ENCODE measurements at regions not wholly inside any gene's neighbourhood (a gene's known extent, or its start where the extent isn't known, plus 50 kb on each side); places are given as distances from the start of the nearest gene placed in this dataset.

DNA sequence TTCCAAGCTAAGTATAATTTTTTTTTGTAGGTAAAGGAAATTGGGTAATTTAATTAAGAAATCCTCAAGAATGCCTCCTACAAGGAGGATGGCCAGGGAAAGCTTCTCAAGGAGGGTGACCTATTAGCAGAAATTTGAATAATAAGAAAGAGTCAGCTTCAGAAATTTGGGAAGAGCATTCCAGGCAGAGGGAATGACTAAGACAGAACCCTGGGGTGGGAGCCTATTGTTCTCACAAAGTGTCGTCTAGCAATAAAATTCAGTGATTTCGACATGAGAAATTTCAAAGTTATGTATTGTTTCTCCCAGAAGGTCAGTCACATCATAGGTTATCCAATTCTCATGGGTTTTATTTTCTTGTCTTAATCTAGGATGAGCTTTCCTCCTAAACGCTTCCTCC lies 1168.4 kb downstream of the AACS start:
- TF ChIP-seq, protein P1, sequence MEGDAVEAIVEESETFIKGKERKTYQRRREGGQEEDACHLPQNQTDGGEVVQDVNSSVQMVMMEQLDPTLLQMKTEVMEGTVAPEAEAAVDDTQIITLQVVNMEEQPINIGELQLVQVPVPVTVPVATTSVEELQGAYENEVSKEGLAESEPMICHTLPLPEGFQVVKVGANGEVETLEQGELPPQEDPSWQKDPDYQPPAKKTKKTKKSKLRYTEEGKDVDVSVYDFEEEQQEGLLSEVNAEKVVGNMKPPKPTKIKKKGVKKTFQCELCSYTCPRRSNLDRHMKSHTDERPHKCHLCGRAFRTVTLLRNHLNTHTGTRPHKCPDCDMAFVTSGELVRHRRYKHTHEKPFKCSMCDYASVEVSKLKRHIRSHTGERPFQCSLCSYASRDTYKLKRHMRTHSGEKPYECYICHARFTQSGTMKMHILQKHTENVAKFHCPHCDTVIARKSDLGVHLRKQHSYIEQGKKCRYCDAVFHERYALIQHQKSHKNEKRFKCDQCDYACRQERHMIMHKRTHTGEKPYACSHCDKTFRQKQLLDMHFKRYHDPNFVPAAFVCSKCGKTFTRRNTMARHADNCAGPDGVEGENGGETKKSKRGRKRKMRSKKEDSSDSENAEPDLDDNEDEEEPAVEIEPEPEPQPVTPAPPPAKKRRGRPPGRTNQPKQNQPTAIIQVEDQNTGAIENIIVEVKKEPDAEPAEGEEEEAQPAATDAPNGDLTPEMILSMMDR (IDR thresholded peaks at IDR 0.05; ENCODE audit: insufficient read depth, low read length): no peak
- TF ChIP-seq, protein P2, sequence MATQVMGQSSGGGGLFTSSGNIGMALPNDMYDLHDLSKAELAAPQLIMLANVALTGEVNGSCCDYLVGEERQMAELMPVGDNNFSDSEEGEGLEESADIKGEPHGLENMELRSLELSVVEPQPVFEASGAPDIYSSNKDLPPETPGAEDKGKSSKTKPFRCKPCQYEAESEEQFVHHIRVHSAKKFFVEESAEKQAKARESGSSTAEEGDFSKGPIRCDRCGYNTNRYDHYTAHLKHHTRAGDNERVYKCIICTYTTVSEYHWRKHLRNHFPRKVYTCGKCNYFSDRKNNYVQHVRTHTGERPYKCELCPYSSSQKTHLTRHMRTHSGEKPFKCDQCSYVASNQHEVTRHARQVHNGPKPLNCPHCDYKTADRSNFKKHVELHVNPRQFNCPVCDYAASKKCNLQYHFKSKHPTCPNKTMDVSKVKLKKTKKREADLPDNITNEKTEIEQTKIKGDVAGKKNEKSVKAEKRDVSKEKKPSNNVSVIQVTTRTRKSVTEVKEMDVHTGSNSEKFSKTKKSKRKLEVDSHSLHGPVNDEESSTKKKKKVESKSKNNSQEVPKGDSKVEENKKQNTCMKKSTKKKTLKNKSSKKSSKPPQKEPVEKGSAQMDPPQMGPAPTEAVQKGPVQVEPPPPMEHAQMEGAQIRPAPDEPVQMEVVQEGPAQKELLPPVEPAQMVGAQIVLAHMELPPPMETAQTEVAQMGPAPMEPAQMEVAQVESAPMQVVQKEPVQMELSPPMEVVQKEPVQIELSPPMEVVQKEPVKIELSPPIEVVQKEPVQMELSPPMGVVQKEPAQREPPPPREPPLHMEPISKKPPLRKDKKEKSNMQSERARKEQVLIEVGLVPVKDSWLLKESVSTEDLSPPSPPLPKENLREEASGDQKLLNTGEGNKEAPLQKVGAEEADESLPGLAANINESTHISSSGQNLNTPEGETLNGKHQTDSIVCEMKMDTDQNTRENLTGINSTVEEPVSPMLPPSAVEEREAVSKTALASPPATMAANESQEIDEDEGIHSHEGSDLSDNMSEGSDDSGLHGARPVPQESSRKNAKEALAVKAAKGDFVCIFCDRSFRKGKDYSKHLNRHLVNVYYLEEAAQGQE (IDR thresholded peaks at IDR 0.05; ENCODE audit: insufficient replicate concordance, low read depth): no peak
- TF ChIP-seq POLR2AphosphoS5 (IDR thresholded peaks at IDR 0.05; ENCODE audit: low read depth) (no peak), GABPA (IDR thresholded peaks at IDR 0.05; ENCODE audit: low read depth) (no peak), SPI1 (IDR thresholded peaks at IDR 0.05; ENCODE audit: borderline replicate concordance, low read depth) (no peak)

All from HL-60 (cell line).